ENCODE measurements at regions not wholly inside any gene's neighbourhood (a gene's known extent, or its start where the extent isn't known, plus 50 kb on each side); places are given as distances from the start of the nearest gene placed in this dataset.
"Not testable (repeated sequence)": the region's sequence is repeated elsewhere in the genome, so short reads cannot be mapped to it uniquely, and the experiment has no call there.

- TF ChIP-seq CTCF (conservative IDR thresholded peaks at IDR 0.05): no peak
- H3K27ac ChIP-seq: peak overlapping the region; percentile 25; the same call in 1 of the 2 replicates
Measured at GRCh38 chr3:30475809-30476178, 130.6 kb upstream of the TGFBR2 start.

GRCh38 chr3:30476368-30477084 is 129.9 kb upstream of the TGFBR2 start:
- H3K27ac ChIP-seq: peak overlapping the region; percentile 25; the same call in 1 of the 2 replicates
- TF ChIP-seq CTCF (conservative IDR thresholded peaks at IDR 0.05): no peak

GRCh38 chr3:30477149-30477921 is 129.1 kb upstream of the TGFBR2 start:
- peak overlapping the region; percentile 25; the same call in 1 of the 2 replicates for H3K27ac ChIP-seq
- no peak for TF ChIP-seq CTCF (conservative IDR thresholded peaks at IDR 0.05)

- not testable (repeated sequence) for H3K27ac ChIP-seq
Measured at GRCh38 chr3:30479737-30480136, 126.7 kb upstream of the TGFBR2 start.

- not testable (repeated sequence) for H3K27ac ChIP-seq
Measured at GRCh38 chr3:30480156-30480555, 126.2 kb upstream of the TGFBR2 start.

- no peak overlapping the region for H3K27ac ChIP-seq
- TF ChIP-seq CTCF (conservative IDR thresholded peaks at IDR 0.05): no peak
Measured at GRCh38 chr3:30480587-30480986, 125.8 kb upstream of the TGFBR2 start.

- no peak for TF ChIP-seq CTCF (conservative IDR thresholded peaks at IDR 0.05)
- no peak overlapping the region for H3K27ac ChIP-seq
Measured at GRCh38 chr3:30481241-30481640, 125.2 kb upstream of the TGFBR2 start.

GRCh38 chr3:30484229-30484628 is 122.2 kb upstream of the TGFBR2 start:
- H3K27ac ChIP-seq: not testable (repeated sequence)

- TF ChIP-seq CTCF (conservative IDR thresholded peaks at IDR 0.05): no peak
- no peak overlapping the region for H3K27ac ChIP-seq
Measured at GRCh38 chr3:30486368-30486767, 120.0 kb upstream of the TGFBR2 start.

Data from VCaP (cell line).